ENCODE measurements at regions not wholly inside any gene's neighbourhood (a gene's known extent, or its start where the extent isn't known, plus 50 kb on each side); places are given as distances from the start of the nearest gene placed in this dataset.

DNA sequence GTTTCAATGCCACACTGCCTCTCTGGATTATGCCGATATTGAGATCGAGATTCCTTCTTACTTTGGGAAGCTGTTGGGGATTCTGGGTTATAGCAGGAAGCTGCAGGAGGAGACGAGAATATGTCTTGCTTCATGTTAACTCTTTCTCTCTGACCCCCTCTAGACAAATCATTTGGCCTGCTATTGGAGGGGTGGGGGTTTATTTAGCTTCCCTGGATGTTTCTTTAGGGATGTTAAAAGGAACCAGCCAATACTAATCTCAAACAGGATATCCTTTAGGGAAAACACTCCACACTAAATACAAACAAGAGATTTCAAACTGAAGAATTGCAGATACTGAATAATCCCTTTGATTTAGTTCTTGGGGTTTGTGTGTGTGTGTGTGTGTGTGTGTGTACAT is 102.6 kb downstream of the TMEM100 start:
- TF ChIP-seq, protein P1, sequence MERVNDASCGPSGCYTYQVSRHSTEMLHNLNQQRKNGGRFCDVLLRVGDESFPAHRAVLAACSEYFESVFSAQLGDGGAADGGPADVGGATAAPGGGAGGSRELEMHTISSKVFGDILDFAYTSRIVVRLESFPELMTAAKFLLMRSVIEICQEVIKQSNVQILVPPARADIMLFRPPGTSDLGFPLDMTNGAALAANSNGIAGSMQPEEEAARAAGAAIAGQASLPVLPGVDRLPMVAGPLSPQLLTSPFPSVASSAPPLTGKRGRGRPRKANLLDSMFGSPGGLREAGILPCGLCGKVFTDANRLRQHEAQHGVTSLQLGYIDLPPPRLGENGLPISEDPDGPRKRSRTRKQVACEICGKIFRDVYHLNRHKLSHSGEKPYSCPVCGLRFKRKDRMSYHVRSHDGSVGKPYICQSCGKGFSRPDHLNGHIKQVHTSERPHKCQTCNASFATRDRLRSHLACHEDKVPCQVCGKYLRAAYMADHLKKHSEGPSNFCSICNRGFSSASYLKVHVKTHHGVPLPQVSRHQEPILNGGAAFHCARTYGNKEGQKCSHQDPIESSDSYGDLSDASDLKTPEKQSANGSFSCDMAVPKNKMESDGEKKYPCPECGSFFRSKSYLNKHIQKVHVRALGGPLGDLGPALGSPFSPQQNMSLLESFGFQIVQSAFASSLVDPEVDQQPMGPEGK (CRISPR knock-in tag; IDR thresholded peaks at IDR 0.05; ENCODE audit: borderline replicate concordance), result no peak
- TF ChIP-seq ESRRG (CRISPR knock-in tag; IDR thresholded peaks at IDR 0.05) (no peak), RARB (CRISPR knock-in tag; IDR thresholded peaks at IDR 0.05) (no peak), ZFP3 (CRISPR knock-in tag; IDR thresholded peaks at IDR 0.05) (no peak), ARNTL (CRISPR knock-in tag; IDR thresholded peaks at IDR 0.05; ENCODE audit: borderline replicate concordance, low read depth) (no peak), ZNF565 (CRISPR knock-in tag; conservative IDR thresholded peaks at IDR 0.05; ENCODE audit: low read depth) (no peak), GLIS3 (CRISPR knock-in tag; IDR thresholded peaks at IDR 0.05) (no peak), BACH2 (CRISPR knock-in tag; IDR thresholded peaks at IDR 0.05; ENCODE audit: borderline replicate concordance) (no peak), ZFP30 (CRISPR knock-in tag; IDR thresholded peaks at IDR 0.05) (no peak), OSR1 (CRISPR knock-in tag; IDR thresholded peaks at IDR 0.05) (no peak), TCF4 (CRISPR knock-in tag; IDR thresholded peaks at IDR 0.05; ENCODE audit: borderline replicate concordance) (no peak)
- TF ChIP-seq, protein P2, sequence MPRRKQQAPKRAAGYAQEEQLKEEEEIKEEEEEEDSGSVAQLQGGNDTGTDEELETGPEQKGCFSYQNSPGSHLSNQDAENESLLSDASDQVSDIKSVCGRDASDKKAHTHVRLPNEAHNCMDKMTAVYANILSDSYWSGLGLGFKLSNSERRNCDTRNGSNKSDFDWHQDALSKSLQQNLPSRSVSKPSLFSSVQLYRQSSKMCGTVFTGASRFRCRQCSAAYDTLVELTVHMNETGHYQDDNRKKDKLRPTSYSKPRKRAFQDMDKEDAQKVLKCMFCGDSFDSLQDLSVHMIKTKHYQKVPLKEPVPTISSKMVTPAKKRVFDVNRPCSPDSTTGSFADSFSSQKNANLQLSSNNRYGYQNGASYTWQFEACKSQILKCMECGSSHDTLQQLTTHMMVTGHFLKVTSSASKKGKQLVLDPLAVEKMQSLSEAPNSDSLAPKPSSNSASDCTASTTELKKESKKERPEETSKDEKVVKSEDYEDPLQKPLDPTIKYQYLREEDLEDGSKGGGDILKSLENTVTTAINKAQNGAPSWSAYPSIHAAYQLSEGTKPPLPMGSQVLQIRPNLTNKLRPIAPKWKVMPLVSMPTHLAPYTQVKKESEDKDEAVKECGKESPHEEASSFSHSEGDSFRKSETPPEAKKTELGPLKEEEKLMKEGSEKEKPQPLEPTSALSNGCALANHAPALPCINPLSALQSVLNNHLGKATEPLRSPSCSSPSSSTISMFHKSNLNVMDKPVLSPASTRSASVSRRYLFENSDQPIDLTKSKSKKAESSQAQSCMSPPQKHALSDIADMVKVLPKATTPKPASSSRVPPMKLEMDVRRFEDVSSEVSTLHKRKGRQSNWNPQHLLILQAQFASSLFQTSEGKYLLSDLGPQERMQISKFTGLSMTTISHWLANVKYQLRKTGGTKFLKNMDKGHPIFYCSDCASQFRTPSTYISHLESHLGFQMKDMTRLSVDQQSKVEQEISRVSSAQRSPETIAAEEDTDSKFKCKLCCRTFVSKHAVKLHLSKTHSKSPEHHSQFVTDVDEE (CRISPR knock-in tag; IDR thresholded peaks at IDR 0.05), result no peak
- TF ChIP-seq, protein P3, sequence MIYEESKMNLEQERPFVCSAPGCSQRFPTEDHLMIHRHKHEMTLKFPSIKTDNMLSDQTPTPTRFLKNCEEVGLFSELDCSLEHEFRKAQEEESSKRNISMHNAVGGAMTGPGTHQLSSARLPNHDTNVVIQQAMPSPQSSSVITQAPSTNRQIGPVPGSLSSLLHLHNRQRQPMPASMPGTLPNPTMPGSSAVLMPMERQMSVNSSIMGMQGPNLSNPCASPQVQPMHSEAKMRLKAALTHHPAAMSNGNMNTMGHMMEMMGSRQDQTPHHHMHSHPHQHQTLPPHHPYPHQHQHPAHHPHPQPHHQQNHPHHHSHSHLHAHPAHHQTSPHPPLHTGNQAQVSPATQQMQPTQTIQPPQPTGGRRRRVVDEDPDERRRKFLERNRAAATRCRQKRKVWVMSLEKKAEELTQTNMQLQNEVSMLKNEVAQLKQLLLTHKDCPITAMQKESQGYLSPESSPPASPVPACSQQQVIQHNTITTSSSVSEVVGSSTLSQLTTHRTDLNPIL (CRISPR knock-in tag; IDR thresholded peaks at IDR 0.05; ENCODE audit: low read depth), result no peak

All from SK-N-SH treated with all-trans-retinoic acid at 6 μM for 48 hours (cell line).